Nephron progenitor cell (in vitro differentiated cells): ENCODE measurements at regions not wholly inside any gene's neighbourhood (a gene's known extent, or its start where the extent isn't known, plus 50 kb on each side); places are given as distances from the start of the nearest gene placed in this dataset.

ENCODE experiments used
- DNase-seq: peaks from one replicate; pipeline ENCODE4 v3.0.0; 2021
- H3K27ac Mint-ChIP-seq: 2 replicates; pipeline ENCODE4 v1.8.0; 2021; ENCODE audit warnings: mild to moderate bottlenecking, moderate library complexity, mixed read lengths
- H3K27me3 Mint-ChIP-seq: 2 replicates; pipeline ENCODE4 v1.8.0; 2021; ENCODE audit warnings: mild to moderate bottlenecking, low read depth, mixed read lengths; ENCODE audit not compliant: poor library complexity
- H3K36me3 Mint-ChIP-seq: 2 replicates; pipeline ENCODE4 v1.8.0; 2021; ENCODE audit warnings: low read depth, mixed read lengths
- H3K4me1 Mint-ChIP-seq: 2 replicates; pipeline ENCODE4 v1.8.0; 2021; ENCODE audit warnings: mixed read lengths
- H3K4me3 Mint-ChIP-seq: 2 replicates; pipeline ENCODE4 v1.8.0; 2021; ENCODE audit warnings: mild to moderate bottlenecking, moderate library complexity, mixed read lengths
- H3K9me3 Mint-ChIP-seq: 2 replicates; pipeline ENCODE4 v1.8.0; 2021; ENCODE audit warnings: mild to moderate bottlenecking, moderate library complexity, mixed read lengths
- CTCF ChIP-seq: fragments of 200-600 bp; sonication (generic); IDR thresholded peaks from 2 replicates; pipeline ENCODE4 v1.5.0; 2021; ENCODE audit warnings: antibody characterized with exemption

- DNase-seq: no peak
- Mint-ChIP-seq H3K4me1 (peaks cover 17% of the 10 kb centered on the region), H3K4me3 (no peak overlapping the region), H3K9me3 (no peaks in the 10 kb centered on the region), H3K27ac (no peak overlapping the region), H3K27me3 (peaks cover 8% of the 10 kb centered on the region), H3K36me3 (no peaks in the 10 kb centered on the region)
- TF ChIP-seq CTCF: no peak
Observed at GRCh38 chr11:128346804-128347203, 240.6 kb downstream of the ETS1 start.

GRCh38 chr11:128345316-128345715, 242.0 kb downstream of the ETS1 start:
- Mint-ChIP-seq H3K27me3 (no peaks in the 10 kb centered on the region), H3K36me3 (no peaks in the 10 kb centered on the region), H3K9me3 (no peaks in the 10 kb centered on the region), H3K4me3 (no peak overlapping the region), H3K4me1 (peaks cover 23% of the 10 kb centered on the region), H3K27ac (no peak overlapping the region)
- DNase-seq: no peak
- TF ChIP-seq CTCF: no peak

- Mint-ChIP-seq H3K4me3 (no peak overlapping the region), H3K36me3 (no peaks in the 10 kb centered on the region), H3K9me3 (no peaks in the 10 kb centered on the region), H3K27me3 (no peaks in the 10 kb centered on the region), H3K27ac (no peak overlapping the region), H3K4me1 (peaks cover 23% of the 10 kb centered on the region)
- DNase-seq: no peak
- no peak for TF ChIP-seq CTCF
Observed at GRCh38 chr11:128343870-128344269, 243.5 kb downstream of the ETS1 start.

- H3K9me3 Mint-ChIP-seq: no peaks in the 10 kb centered on the region
- H3K36me3 Mint-ChIP-seq: no peaks in the 10 kb centered on the region
- H3K27ac Mint-ChIP-seq: no peak overlapping the region
- H3K27me3 Mint-ChIP-seq: no peaks in the 10 kb centered on the region
- no peak for DNase-seq
- no peak overlapping the region for H3K4me3 Mint-ChIP-seq
- no peak for TF ChIP-seq CTCF
- H3K4me1 Mint-ChIP-seq: peaks cover 23% of the 10 kb centered on the region
Observed at GRCh38 chr11:128343135-128343514, 244.2 kb downstream of the ETS1 start.

- Mint-ChIP-seq H3K9me3 (no peaks in the 10 kb centered on the region), H3K27ac (no peak overlapping the region), H3K36me3 (no peaks in the 10 kb centered on the region), H3K4me3 (no peak overlapping the region), H3K27me3 (no peaks in the 10 kb centered on the region), H3K4me1 (peaks cover 23% of the 10 kb centered on the region)
- TF ChIP-seq CTCF: no peak
- no peak for DNase-seq
Observed at GRCh38 chr11:128342511-128343134, 244.7 kb downstream of the ETS1 start.
